CD4-positive, alpha-beta T cell treated with Interleukin-10 for 1 hour (primary cell): ENCODE measurements at regions not wholly inside any gene's neighbourhood (a gene's known extent, or its start where the extent isn't known, plus 50 kb on each side); places are given as distances from the start of the nearest gene placed in this dataset.
"Not testable (repeated sequence)": the region's sequence is repeated elsewhere in the genome, so short reads cannot be mapped to it uniquely, and the experiment has no call there.

Experiments used
- DNase-seq: peaks from one replicate; pipeline ENCODE4 v3.0.0-alpha.2; 2020

GRCh38 chr20:11675920-11676629 lies 241.6 kb upstream of the BTBD3 start:
- DNase-seq: no peak

- no peak for DNase-seq
These were observed 240.9 kb upstream of the BTBD3 start for GRCh38 chr20:11676630-11677287.

DNA sequence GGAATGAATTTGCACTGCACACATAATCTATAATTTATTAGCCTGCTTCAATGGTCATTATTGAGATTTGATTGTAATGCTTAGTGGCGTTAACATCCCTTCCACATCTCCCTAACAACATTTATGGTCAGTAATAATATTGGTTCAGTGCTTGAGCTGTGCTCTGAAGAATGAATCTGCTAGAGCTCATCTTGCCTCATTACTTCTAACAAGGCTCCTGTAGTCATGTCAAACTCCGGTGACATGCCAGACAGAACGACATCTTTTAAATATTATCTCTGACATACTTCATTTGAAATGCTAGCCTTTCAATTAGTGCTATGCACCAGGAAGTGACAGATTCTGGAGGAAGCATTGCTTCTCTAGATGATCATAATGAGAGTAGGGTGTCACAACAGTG lies 240.3 kb upstream of the BTBD3 start:
- DNase-seq: no peak

DNA sequence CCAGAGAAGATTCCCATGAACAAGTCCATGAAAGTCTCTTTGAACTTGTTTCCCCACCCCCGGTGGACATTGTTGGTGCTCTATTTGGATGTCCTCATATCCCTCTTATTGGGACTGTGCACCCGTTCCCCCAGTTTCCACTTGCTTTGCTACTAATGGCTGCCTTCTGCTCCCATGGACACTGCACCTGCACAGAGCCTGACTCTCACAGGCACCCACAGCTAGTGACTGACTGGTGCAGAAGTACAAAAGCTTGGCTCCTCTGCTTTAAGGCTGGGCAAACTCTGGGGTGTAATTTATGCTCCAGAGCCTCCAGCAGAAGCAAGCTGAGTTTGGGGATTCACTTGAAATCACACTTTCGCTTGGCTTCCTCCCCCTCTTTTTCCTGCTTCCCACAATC lies 239.9 kb upstream of the BTBD3 start:
- DNase-seq: no peak

DNA sequence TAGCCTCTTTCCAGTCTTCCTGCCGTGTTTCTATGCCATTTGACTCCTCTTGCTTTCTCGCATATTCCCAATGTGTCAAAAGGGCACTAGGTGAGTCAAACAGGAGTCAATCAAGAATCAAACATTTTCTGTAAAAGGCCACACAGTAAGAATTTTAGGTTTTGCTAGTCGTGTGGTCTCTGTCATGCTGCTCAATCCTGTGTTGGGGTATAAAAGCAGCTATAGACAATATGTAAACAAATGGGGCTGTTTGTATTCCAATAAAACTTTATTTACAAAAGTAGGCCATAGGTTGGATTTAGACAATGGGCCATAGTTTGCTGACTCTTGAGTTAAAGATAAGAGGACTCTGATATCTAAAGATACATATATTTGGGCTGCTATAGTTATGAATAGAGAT lies 235.4 kb upstream of the BTBD3 start:
- no peak for DNase-seq

- DNase-seq: no peak
These were observed 231.5 kb upstream of the BTBD3 start for GRCh38 chr20:11686195-11686594.

GRCh38 chr20:11686820-11687543 lies 230.7 kb upstream of the BTBD3 start:
- DNase-seq: no peak

DNA sequence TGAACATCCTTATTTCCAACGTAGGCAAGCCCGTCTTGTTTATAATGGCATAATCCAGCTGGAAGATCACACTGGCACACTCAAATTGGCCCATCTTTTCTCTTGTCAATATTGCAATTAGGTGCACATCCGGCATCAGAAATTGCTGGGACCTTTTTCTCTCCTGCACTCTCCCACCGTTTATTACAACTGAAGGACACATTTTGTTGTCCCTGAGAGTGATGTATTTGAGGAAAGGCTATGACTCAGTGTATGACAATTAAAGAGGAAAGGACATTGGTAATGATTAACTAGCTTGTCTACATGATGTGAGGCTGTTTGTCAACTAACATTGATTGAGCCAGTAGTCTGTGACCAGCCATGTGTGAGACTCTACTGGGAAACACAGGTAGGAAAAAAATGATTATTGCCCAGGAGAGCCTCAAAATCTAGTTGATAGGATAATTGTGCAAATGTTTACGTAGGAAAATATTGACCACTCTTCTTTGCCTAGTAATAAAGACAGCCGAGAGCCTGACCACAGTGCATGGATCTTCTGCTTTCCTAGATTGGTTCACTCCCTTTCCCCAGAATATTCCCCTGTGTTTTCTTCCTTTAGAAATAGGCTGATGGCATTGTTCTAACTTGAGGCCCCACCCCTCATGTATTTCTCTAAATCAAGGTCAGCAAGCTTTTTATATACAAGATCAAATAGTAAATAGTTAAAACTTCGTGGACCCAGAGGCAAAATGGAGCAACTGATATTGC lies 230.0 kb upstream of the BTBD3 start:
- no peak for DNase-seq

GRCh38 chr20:11689262-11689661 lies 228.4 kb upstream of the BTBD3 start:
- no peak for DNase-seq

DNA sequence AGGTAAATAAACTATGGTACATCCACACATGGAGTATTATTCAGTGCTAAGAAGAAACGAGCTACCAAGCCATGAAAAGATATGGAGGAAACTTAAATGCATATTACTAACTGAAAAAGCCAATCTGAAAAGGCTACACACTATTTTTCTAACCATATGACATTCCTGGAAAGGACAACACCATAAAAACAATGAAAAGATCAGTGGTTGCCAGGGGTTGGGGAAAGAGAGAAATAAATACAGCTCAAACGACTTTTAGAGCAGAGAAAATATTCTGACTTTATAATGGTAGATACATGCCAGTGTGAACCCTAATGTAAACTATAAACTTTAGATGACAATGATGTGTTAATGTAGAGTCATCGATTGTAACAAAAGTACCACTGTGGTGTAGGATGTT lies 225.9 kb upstream of the BTBD3 start:
- DNase-seq: no peak

GRCh38 chr20:11692567-11692966 lies 225.1 kb upstream of the BTBD3 start:
- DNase-seq: no peak

DNA sequence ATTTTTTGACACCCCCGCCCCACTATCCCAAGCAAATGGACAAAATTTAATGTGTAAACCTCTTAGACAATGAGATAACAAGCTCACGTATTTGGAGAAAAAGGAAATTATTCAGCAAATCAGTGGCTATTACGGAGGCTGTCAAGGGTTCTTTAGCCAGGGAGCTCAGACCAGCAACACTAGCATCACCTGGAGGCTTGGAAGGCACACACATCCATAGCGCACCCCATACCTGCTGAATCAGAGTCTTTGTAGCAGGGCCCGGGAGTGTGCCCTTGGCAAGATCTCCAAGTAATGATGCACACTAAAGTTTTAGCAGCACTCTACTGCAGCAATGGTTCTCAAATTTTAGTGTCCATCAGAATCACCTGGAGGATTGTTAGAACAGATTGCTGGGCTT lies 223.2 kb upstream of the BTBD3 start:
- DNase-seq: no peak

DNA sequence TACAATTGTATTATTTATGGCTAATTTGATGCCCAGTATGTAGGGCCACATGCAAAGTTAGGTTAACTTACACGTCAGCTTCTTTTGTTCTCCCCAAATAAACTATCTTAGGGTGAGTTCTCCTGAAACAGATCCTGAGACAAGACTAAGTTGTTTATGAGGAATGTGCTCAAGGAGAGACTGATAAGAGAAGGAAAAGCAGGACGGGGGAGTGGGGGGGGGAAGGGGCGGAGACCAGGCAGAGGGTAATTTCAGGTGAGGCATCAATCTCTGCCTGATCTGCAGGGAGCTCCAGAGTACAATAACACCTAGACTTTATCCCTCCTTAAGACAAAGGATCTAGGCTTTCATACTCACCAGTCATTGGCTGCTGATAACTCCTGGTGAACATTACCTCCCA lies 220.6 kb upstream of the BTBD3 start:
- no peak for DNase-seq

DNA sequence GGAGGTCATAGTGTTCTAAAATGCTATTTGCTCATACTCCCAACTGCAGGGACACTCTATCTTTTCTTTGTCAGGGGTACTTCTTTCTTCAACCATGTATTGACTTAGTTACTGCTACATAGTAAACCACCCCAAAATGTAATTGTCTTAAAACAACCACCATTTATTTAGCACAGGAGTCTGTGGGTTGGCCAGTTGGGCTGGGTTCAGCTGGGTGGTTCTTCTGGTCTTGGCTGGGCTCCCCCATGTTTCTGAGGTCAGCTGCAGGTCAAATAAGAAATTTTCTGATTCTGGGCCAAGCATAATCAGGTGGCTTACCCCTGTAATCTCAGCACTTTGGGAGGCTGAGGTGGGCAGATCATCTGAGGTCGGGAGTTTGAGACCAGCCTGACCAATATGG lies 220.0 kb upstream of the BTBD3 start:
- DNase-seq: no peak

- DNase-seq: no peak
These were observed 219.6 kb upstream of the BTBD3 start for GRCh38 chr20:11698124-11698523.

DNA sequence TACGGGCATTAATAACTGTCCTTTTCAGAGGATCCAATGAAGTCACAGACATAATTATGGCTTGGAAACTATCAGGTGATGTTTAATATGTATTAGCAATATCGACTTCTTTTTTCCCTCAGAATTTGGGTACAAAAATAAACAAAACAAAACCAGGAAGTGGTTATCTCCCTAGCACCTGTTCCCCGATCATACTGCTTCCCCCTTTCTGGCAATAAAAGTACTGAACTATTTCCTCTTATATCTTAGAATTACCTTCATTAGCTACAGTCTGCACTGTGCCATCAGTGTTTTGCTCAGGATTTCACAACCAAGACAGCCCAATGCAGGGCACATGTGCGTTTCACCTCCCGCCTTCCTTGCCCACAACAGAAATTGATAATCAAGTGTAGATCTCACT lies 216.9 kb upstream of the BTBD3 start:
- DNase-seq: no peak

DNA sequence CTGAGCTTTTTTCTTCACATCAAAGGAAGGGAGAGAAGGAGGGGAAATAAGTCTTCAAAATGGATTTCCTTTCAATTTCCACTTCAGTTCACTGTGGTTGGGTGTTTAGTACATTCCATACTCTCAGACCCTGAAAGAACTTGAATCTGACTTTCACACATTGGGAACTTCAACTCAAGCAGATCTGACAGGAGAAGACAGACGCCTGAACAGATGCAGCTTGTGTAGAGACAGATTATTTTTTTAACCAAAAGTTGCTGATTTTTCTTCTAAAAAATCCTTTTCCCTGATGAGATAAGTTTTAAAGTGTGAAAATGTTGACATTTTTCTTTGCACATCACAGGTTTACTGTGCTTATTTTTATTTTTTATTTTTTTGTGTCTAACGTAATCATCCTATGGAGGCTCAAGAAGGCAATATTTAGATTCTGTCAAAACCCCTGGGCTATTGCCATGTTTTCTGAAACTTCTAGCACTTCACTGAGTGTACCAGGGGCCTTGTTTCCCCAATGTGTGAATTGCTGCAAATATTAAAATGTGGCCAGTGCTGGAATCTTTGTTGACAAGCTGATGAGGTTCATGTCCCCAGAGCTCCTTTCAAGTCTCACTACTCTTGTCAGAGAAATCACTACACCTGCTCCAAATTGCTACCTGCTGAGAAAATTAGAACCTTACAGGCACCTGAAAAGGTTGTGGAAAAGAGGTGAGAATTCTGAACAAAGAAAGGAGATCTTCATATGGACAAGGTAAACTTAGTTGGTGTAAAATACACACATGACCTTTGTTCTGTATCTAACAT lies 214.8 kb upstream of the BTBD3 start:
- DNase-seq: no peak

DNA sequence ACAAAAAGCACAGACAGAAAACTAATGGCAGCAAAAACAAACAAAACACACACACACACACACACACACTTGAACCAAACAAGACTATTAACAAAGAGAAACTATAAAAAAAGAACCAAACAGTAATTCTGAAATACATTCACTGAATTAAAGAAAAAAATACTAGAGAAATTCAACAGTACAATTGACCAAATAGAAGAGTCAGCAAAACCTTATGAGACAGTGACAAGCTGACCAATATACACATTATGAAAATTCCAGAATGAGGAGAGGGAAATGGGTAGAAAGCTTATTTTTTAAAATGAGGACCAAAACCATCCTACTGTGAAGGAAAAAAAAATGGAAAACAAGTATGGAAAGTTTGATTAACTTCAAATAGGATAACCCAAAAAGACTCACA lies 212.2 kb upstream of the BTBD3 start:
- DNase-seq: no peak

DNA sequence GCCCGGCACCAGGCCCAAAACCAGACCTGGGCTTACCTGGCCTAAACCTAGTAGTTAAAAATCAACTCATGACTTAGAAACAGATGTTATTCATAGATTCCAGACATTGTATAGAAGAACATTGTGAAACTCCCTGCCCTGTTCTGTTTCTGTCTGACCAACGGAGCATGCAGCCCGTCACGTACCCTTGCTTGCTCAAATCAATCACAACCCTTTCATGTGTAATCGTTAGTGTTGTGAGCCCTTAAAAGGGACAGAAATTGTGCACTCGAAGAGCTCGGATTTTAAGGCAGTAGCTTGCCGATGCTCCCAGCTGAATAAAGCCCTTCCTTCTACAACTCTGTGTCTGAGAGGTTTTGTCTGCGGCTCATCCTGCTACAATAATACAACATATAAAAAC lies 209.5 kb upstream of the BTBD3 start:
- not testable (repeated sequence) for DNase-seq

DNA sequence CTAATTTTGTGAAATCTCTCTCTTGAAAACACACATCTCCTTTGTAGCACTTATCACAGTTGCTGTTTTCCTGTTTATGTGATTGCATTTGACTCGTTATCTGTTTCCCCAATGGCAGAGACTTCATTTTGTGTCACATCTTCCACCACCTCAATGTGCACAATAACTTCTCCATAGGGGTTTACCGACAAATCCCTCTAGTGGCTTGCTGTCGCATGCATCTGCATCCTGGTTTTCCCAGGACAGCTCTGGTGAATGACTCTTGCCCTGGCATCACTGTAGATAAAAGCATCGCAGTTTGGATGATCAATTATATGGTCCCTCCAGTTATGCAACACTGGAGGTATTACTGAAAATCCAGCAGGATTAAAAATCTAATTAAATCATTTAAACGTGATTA lies 206.5 kb upstream of the BTBD3 start:
- DNase-seq: no peak

DNA sequence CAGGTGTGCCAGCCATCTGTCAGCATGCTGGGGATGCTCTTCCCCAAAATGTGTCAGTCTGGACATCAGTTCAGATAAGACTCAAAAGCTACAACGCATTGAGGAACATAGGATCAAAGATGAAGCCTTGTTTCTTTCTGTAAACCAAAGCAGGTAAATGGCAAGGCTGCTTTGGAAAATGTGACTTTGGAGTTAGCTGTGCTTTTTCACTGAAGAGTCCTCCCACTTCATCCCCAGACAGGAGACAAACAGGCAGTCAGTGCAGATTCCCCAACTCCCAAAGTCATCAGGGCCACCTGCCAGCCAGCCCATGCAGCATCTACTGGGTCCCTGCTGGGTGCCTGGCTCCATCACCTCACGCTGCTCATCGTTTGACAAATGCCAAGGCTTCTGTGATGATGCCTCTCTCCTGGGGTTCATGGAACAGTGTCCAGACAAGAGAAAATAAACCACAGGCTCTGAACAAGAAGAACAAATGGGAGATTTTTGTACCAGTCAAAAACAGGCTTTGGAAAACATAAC lies 205.0 kb upstream of the BTBD3 start:
- no peak for DNase-seq

- no peak for DNase-seq
These were observed 202.8 kb upstream of the BTBD3 start for GRCh38 chr20:11714886-11715285.
